NCI-H526 treated with DMSO at 0.1 percent for 48 hours (cell line): ENCODE measurements at regions not wholly inside any gene's neighbourhood (a gene's known extent, or its start where the extent isn't known, plus 50 kb on each side); places are given as distances from the start of the nearest gene placed in this dataset.

Experiments used
- DNase-seq: peaks from one replicate; lab custom pipeline; 2025; lab: John Stamatoyannopoulos, UW

DNA sequence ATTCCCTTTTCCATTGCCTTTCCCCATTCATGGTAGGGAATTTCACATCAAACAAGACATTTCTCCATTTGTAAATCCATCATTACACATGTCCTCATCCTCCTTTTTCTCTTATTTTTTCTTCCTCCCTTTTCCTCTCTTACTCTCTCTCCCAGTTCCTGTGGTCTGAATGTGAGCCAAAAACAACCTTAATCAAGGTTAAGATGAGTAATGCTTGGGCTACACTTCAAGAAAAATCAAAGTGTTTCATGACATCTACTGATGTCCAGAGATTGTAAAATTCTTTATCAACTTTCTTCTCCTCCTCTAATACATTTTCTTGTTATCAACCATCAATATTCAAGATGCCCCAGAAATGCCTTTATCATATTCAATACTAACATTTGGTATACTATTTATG, 172.5 kb upstream of the PRNP start:
- DNase-seq: no peak

DNA sequence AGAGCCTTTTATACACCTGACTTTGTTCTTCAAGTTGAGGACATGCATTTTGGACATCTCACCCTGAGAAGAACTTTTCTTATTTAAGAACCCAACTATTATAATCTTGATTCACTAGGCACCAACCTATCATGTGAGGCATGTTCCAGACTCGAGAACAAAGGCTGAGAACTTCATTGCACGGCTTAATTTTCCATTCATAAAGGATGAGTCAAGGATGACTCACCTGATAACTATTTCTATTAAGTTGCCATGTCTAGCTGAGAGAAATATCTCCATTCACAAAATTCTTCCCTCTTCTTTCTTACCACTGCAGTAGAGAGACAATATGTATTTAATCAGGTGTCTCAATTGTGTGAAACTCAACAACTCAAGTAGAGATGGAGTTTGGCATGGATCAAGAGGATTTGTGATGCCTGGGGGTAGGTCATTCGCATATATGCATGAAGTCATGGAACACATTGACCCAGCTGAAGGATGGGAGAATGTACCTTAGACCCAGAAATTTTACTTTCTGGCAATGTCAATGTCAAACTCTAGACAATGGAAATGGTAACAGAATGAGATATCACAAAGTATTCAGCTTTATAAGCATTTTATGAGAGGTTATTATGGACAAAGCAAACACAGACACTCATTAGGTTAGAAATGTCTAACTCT, 173.2 kb upstream of the PRNP start:
- DNase-seq: no peak

DNA sequence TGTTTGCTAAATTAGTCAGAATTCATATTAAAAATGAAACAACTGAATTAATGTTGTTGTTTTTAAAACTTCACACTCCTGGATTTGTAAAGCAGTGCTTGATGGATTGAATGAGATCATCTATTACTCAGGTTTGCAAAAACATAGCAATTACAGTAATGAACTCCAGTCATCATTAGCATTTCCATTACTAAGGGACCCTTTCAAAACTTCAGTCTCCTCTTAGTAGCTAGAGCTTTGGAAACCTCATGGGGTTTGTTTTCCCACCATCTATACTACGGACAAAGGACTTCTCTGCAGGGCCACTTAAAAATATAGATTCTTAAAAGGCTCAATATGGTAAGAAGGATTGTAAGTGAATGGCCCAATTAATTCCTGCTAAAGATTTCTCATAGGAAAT, 174.5 kb upstream of the PRNP start:
- DNase-seq: no peak

DNA sequence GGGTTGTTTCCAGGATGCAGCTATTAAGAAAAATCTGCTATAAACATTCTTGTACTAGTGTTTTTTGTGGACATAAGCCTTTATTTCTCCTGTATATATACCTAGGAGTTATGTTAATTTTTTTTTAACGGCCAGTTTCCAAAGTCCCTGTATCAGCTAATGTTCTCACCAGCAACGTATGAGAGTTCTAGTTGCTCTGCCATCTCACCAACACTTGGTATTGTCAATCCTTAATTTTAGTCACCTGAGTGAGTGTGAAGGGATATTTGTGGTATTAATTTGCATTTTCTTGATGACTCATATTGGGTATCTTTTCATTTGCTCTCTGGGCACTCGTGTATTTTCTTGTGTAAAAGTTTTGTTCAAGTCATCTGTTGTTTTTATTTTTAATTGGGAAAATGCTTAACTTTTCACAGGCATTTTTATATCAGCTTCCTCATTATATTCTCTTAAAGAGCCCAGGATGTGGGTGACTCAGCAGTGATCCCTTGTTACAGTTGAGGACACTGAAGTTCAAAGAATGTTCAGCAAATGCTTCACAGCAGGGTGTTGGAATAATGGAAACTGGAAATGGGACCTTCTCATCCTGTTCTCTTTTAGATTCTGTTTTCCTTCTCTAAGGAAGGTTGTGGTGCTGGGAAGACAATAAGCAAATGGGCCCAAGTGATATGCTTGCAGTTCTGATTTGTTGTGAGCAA, 176.3 kb upstream of the PRNP start:
- DNase-seq: no peak

DNA sequence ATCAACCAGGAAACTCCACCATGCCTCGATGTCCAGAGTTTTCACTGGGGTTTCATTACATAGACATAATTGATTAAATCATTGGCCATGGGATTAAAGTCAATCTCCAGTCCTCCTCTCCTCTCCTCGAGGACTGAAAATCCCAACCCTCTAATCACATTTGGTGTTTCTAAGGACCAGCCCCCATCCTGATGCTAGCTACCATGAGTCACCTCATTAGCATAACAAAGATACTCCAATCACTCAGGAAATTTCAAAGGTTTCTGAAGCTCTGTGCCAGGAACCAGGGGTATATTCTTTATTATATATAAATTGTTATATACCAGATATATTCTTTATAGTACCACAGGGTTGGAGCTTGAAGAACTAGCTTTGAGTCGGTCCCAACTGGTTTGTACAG, 177.5 kb upstream of the PRNP start:
- DNase-seq: no peak

DNA sequence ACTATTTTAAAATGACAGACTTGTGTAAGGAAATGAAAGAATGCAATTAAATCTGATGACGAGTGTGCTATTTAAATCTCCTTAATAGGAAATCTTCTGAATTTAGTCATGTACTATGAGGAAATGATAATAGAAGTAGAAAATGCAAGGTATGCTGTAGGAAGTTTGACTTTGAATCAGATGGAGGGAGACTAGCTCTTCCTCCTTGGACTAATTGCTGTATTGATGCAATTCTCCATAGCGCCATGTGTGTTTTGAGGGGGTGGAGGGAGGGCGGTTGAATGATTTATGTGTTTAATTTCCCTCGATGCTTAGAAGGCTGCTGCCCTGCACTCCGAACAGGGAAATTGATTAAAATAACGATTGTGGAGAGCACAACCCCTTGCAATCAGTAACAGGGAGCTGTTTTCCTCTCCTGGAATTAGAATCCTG, 179.0 kb upstream of the PRNP start:
- DNase-seq: no peak

DNA sequence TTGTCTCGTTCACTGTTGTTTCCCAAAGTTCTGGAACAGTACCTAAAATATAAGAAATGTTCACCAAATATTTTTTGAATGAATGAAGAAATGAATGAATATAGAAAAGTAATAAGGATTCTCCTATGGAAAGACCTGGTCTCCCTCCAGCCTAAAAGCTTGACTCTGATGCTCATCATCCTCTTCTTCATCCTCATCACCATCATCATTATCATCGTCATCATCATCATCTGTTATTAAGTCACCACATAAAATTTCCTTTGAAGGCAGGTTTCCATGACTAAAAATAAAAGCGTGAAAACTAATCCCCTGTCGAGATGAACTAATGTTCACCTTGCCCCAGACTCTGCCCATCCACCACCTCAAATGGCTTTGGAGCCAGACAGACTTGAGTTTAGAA, 181.4 kb upstream of the PRNP start:
- DNase-seq: no peak

DNA sequence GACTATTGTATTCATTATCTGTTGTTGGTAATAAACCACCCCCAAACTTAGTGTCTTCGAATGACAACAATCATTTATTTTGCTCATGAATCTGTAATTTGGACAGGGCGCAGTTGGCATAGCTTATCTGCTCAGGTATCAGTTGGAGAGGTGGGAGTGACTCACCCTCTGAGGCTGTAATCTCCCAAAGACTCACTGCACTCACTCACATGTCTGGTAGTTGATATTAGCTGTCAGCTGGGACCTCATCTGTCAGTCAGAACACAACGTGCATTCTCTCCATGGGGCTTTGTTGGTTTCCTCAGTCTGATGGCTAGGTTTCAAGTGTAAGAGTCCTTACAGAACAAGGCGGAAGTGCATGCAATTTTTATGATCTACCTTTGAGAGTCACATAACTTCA, 183.5 kb upstream of the PRNP start:
- DNase-seq: no peak

DNA sequence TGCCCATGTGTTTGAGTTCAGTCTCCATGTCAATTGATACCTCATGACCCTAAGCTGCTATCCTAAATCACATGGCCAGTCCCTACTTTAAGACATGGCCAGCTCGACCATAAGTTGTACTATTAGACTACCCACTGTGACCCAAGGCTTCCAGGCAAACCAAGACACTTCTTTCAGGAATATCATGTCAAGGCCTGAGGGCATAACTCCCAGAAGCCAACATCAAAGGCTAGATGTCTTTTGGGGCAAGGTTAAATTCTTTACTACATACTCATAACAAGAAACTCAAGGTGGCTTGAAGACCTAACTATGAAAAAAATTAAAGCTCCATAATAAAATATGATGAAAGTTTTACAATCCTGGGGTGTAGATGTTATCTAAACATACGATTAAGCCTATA, 192.9 kb upstream of the PRNP start:
- DNase-seq: no peak

DNA sequence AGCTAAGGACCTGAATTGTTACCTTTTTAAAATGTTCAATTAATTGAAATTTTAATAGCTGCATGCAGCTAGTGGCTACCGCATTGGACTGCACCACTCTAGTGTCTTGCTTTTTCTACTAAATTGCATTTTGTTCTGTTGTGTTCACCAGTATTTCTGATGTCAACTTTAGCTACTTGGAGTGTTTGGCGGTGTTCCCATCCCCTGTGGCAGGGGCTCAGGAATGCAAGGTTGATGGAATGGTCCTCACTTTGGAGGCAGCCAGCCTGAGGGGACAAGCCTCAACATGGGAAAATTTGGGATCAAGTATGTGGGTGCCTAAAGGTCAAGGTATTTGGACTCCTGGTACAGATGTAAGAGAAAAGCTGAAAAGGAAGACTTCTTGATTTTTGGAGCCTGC, 194.6 kb upstream of the PRNP start:
- DNase-seq: no peak

DNA sequence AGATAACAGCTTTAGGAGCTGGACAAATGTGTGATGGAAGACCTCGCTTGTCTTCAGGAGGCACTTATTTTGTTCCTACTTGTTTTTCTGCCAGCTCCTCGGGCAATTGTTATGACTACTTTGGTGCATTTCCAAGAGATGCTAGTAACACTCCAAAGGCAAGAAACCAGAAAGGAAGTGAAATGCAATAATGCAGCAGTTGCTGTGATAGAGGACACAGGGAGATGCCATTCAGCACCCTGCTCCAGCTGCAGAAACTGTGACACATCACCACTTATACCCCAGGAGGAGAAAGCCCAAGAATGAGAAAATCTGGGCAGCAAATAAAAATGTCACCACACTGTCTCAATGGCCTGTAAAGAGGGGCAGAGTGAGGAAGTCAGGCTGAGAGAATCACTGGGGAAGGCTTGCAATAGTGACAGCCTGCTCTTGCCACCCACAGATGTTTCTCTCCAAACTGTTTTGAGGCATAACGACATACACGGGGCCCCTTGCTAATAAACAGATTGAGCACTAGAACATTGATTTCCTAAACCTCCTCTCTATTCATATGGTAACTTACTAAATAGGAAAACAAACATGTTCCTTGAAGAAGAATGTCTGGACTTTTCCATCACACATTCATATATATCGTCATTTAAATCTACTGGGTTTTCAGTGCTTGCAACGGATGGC, 195.5 kb upstream of the PRNP start:
- no peak for DNase-seq

DNA sequence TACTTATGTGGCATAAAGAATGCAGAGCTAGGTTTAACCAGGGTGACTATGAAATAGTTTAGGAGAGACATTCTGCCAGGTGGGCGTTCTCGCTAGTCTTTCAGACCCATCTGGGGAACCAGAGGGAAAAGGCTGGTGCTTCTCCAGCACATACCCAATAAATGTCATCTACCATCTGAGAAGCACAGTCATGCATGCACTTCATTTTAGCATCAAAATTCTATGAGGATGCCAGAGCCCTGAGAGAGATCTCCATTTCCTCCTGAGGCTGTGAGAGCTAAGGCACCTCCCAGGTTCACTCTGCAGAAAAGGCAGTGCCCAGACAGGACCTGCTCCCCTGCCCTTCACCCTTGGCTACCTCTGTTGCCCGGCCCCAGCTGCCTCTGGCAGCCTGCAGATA, 196.2 kb upstream of the PRNP start:
- no peak for DNase-seq

DNA sequence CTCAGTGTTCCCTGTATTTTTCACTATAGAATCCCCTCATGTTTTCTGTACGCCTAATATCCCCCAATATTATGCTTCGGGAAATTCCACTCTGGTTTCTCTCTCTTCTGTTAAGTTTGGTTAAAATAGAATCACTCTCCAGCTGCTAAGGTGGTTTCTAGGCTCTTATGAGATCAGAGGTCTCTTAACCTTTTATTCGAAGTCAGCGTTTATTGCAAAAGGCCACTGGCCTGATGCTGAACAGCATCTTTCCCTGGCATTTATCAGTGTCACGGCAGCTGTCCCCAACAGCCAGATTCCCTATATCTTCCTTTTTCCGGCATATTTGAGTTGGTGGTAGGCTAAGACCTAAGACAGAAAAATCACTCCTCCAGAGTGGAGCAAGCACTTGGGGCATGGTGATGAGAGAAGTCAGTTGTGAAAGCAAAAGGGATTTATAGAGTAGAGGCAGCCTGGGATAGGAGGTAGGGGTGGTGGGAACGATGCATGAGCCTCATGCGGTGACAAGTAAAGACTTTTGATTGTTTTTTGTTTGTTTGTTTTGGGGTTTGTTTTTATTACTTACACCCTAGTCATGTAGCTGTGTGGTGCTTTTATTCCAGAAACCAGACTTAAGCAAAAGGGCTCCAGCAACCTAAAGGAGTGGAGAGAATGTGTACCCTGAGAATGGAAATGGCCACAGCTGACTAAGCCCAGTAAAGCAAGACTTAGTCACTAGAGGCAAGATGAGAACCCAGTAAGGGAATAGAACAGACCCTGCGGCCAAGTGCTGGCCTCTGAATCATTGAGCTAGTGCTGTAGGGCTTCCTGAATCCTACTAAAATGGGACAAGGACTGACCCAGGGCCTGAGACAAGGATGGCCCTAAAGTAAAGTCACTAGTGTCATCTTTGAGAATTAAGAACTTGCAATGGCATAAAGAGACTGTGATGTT, 197.6 kb upstream of the PRNP start:
- no peak for DNase-seq

DNA sequence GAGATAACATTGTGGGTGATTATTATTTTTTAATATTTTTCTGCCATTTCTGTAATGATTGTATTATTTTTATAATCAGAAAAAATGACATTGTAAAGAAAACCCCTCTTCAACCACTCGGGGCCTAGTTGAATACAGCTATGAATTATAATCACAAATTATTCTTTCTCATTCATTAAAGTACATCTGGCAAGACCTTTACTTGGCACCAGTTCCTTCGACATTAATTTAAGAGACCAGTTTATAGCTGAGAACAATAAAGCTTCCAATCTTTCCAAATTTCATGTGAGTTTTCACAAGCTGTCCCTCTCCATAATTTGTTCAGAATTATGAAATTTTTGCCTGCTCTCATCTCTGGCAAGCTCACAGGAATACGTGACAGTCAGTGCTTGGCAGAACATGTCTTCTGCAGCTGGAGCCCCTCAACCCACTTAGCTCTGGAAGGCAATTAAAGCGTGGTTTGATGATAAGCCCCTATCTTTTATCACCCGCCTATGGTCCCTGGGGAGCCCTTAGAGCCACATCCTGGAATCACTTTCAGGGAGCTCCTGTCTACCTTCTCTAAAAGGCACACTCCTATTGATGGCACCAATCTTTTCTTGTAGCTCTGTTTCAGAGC, 201.8 kb upstream of the PRNP start:
- DNase-seq: no peak

DNA sequence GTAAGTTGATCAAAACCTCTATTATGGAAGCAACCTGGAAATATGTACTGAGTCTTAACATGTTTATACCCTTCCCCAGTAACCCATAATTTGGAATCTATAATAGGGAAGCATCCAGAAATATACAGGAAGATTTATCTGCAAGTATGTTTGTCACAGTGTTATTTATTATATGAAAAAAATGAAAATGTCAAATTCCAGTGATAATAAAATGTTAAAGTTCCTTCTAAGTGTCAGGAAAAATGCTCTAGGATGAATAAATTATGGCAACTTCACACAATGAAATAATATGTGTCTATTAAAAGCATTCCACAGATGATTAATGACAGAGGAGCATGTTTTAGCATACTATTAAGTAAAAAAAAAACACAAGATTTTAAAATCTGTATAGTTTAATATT, 202.3 kb upstream of the PRNP start:
- DNase-seq: no peak

DNA sequence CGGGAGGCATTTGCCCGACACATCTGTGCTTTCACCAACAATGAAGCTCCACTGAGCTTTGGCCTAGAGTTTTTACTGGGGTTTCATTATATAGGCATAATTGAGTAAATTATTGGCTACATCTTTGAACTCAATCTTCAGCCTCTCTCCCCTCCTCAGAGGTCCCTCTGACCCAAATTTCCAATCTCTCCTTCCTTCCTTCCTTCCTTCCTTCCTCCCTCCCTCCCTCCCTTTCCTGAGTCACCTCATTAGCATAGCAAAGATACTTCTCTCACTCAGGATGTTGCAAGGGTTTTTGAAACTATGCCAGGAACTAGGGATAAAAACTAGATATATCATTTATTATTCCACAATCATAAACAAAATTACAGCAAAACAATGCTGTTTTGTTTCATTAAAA, 202.8 kb upstream of the PRNP start:
- DNase-seq: no peak

DNA sequence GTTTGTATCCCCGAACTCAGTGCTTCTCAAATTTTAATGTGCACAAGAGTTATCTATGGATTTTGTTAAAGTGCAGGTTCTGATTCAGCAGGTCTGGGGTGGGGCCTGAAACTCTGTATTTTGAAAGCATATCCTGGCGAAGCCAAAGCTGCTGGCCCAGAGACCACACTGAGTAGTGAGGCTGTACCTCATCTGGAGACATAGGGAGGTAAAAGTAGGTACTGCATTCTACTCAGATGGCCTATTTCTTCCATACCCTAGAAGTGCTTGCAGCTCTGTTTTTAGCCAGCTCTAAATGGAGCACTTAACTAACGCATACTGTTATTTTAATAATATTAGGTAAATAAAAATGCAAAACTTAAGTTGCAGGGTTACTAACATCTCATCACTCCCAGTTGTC, 206.2 kb upstream of the PRNP start:
- DNase-seq: no peak

DNA sequence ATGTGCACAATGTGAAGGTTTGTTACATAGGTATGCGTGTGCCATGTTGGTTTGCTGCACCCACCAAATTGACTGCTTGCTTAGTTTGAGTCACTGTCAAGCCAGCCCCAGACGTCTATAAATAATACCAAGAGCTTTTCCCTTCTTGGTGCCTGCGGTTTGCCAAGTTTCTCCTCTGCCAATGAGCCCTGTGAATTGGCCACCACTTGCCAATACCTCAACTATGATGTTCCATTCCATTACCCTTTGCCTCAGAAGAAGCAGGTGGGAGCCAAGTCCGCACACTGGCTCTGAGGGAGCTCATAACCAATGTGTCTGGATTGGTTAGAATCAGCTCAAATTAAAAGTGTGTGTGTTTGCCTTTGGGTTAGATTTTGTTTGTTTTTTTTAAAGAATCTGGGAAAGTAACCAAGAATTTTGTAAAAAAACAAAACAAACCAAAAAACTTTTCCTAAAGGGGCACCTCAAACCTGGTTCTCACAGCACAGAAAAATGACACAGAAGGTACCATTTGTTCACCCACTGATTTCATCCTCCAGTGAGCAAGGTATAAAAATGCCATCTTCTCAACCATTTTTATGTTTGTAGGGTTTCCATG, 209.3 kb upstream of the PRNP start:
- no peak for DNase-seq

DNA sequence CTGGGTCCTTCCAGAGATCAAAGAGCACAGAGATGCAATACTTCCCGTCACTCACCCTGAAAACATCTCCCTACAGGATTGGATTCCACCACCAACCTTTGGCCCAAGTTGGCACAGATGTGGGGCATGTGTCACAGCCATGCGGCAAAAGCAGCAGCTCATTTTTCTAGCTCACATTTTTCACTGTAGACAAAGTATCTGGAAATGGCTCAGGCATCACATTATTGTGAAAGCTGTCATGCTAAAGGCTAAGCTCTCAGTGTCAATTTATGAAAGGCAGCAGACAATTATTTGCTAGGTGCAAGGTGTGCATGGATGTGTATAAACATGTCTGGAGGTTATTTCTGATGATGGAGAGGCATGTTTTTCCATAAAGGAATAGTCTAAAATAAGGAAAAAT, 213.3 kb upstream of the PRNP start:
- DNase-seq: no peak

DNA sequence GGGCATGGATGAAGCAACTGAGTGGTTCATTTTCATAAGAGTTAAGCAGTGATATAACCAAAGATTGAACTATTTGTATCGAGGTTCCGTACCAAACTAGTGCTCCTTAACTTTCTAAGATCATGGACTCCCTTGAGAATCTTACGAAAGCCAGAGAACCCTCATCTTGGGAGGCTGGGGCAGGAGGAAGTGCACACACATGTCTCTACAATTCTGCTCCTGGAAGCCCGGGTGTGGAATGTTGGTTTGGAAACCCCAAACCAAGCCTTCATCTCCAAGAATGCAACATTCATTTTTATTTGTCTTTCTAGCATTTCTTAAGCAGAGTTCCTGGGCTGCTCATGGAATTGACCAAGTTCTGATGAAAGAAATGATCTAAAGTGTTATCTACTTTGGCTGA, 215.0 kb upstream of the PRNP start:
- no peak for DNase-seq

DNA sequence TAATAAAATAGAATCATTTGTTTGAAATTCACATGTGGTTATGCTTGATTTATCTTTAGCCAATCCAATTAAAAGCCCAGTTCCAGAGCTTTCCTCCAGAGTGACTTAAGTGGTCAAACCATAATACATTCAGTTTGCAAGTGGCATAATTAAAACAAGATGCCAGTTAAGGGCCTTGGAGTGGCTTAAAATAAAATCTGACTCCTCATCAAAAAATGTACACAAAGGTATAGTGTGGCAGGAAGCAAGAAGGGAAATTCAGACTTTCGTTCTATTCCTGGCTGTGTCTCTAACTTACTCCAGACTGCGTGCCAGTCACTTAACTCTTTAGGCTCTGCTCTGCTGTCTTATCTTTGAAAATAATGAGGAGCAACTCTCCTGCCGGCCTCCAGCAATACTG, 215.9 kb upstream of the PRNP start:
- DNase-seq: no peak

DNA sequence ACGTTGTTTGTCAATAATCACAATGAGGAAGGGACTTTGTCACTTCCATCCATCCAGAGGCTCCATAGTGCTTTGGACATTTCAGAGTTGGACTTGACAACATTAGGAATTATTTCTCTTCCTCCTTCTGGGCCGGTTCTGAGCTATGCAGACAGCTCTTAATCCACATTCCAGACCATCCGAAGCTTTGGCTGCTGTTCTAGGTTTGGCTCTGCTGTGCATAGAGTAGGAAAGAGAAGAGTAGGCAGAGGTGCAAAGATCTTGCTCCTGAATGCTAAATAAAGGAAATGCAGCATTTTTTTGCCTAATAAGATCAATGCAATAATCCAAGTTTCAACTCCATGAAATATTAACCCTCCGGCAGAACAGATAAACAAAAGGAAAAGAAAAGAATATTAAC, 216.3 kb upstream of the PRNP start:
- DNase-seq: no peak
